ENCODE measurements at regions not wholly inside any gene's neighbourhood (a gene's known extent, or its start where the extent isn't known, plus 50 kb on each side); places are given as distances from the start of the nearest gene placed in this dataset.

DNA sequence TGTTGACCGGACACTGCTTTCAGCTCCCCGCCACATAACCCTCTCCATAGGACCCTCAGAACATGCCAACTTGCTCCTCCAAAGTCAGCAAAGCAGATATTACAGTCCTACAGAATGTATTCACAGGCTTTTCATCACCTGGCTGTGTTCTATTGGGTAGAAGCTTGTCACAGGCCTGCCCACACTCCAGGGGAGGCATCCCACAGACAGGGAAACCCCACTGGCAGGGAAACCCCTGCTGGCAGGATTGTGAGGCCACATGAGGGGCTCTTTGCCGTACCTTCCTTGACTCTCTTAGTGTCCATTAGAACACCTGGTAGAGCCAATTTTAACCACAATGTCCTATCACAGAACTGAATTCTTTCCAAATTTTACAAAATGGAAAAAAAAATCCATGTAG is 344.2 kb upstream of the MGMT start:
- H3K9me3 ChIP-seq (ENCODE audit: control insufficient read depth, insufficient read depth, low read depth, low read length) = 0 out of 2 replicates have a peak, but pooled peaks cover 3% of the 10 kb centered on the region
- no peak overlapping the region for H3K9ac ChIP-seq (ENCODE audit: low read length)
- H3K4me3 ChIP-seq (ENCODE audit: low read depth, low read length) = no peak overlapping the region
- no peak overlapping the region for H3K27ac ChIP-seq (ENCODE audit: low read depth, low read length)
- no peaks in the 10 kb centered on the region for H3K27me3 ChIP-seq (ENCODE audit: control insufficient read depth, insufficient read depth, low read length)
- H3K36me3 ChIP-seq (ENCODE audit: control insufficient read depth, insufficient read depth, low read length) = no peaks in the 10 kb centered on the region
- 0 out of 2 replicates have a peak, but pooled peaks cover 4% of the 10 kb centered on the region for H3K4me1 ChIP-seq (ENCODE audit: control insufficient read depth, insufficient read depth, low read length)

- Histone ChIP-seq H3K9ac (ENCODE audit: low read length) (no peak overlapping the region), H3K9me3 (ENCODE audit: control insufficient read depth, insufficient read depth, low read depth, low read length) (0 out of 2 replicates have a peak, but pooled peaks cover 3% of the 10 kb centered on the region), H3K36me3 (ENCODE audit: control insufficient read depth, insufficient read depth, low read length) (no peaks in the 10 kb centered on the region), H3K27ac (ENCODE audit: low read depth, low read length) (no peak overlapping the region), H3K27me3 (ENCODE audit: control insufficient read depth, insufficient read depth, low read length) (no peaks in the 10 kb centered on the region), H3K4me3 (ENCODE audit: low read depth, low read length) (no peak overlapping the region), H3K4me1 (ENCODE audit: control insufficient read depth, insufficient read depth, low read length) (0 out of 2 replicates have a peak, but pooled peaks cover 4% of the 10 kb centered on the region)
Observed at GRCh38 chr10:129123428-129123827, 343.6 kb upstream of the MGMT start.

DNA sequence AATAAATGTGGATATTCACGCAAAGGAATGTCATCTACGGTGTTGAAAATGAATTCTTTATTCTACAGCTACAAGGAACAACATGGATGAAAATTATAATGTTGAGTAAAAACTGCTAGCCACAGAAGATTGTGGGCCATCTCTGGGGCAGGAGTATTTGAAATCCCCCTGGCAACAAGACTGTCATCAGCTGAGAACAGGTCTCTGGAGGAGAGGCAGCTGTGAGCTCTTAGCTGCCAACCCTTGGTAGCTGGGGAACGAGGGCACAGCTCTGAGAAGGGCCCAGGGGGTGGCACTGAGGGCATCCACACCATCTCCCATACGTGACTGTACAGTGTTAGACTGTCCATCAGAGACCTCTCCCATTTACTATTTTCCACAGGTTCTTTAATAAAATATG is 340.1 kb upstream of the MGMT start:
- H3K4me1 ChIP-seq (ENCODE audit: control insufficient read depth, insufficient read depth, low read length) = 0 out of 2 replicates have a peak, but pooled peaks cover 4% of the 10 kb centered on the region
- H3K27me3 ChIP-seq (ENCODE audit: control insufficient read depth, insufficient read depth, low read length) = no peaks in the 10 kb centered on the region
- 0 out of 2 replicates have a peak, but pooled peaks cover 3% of the 10 kb centered on the region for H3K9me3 ChIP-seq (ENCODE audit: control insufficient read depth, insufficient read depth, low read depth, low read length)
- H3K4me3 ChIP-seq (ENCODE audit: low read depth, low read length) = no peak overlapping the region
- no peaks in the 10 kb centered on the region for H3K36me3 ChIP-seq (ENCODE audit: control insufficient read depth, insufficient read depth, low read length)
- H3K27ac ChIP-seq (ENCODE audit: low read depth, low read length) = no peak overlapping the region
- no peak overlapping the region for H3K9ac ChIP-seq (ENCODE audit: low read length)

DNA sequence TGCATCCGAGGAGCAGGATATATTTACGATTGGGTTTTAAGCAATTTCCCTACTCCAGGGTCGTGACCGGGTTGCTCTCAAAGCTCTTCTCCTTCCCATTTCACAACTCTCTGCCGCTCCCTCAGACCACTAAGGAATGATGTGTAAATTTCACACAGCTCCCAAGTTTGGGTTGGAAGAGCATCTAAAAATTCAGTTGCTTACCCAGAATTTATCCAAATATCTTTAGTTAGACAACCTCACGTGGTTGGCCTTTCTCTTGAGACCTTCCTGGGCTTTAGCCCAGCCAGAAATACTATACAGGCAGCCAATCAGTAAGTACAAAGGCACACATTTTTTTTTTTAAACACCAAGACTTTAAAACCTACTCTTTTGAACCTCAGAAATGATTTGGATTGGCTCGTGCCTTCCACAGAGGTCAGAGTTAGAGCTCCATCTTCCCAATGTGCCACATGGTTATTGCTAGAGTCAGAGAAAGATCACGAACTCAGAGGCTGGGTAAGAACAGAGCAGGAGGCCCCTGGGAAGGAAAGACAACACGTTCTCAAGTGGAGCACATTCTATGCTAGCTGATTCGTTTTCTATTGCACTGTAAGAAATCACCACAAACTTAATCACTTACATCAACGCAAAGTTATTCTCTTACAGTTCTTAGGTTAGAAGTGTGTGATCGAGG is 335.4 kb upstream of the MGMT start:
- Histone ChIP-seq H3K4me1 (ENCODE audit: control insufficient read depth, insufficient read depth, low read length) (peaks cover under 1% of the 10 kb centered on the region), H3K4me3 (ENCODE audit: low read depth, low read length) (no peak overlapping the region), H3K27me3 (ENCODE audit: control insufficient read depth, insufficient read depth, low read length) (no peaks in the 10 kb centered on the region), H3K27ac (ENCODE audit: low read depth, low read length) (no peak overlapping the region), H3K9me3 (ENCODE audit: control insufficient read depth, insufficient read depth, low read depth, low read length) (no peaks in the 10 kb centered on the region), H3K9ac (ENCODE audit: low read length) (no peak overlapping the region), H3K36me3 (ENCODE audit: control insufficient read depth, insufficient read depth, low read length) (no peaks in the 10 kb centered on the region)

- H3K9ac ChIP-seq (ENCODE audit: low read length) = no peak overlapping the region
- no peaks in the 10 kb centered on the region for H3K27me3 ChIP-seq (ENCODE audit: control insufficient read depth, insufficient read depth, low read length)
- no peak overlapping the region for H3K27ac ChIP-seq (ENCODE audit: low read depth, low read length)
- no peaks in the 10 kb centered on the region for H3K9me3 ChIP-seq (ENCODE audit: control insufficient read depth, insufficient read depth, low read depth, low read length)
- no peaks in the 10 kb centered on the region for H3K36me3 ChIP-seq (ENCODE audit: control insufficient read depth, insufficient read depth, low read length)
- H3K4me3 ChIP-seq (ENCODE audit: low read depth, low read length) = no peak overlapping the region
- H3K4me1 ChIP-seq (ENCODE audit: control insufficient read depth, insufficient read depth, low read length) = peaks cover 6% of the 10 kb centered on the region
Observed at GRCh38 chr10:129133856-129134255, 333.2 kb upstream of the MGMT start.

DNA sequence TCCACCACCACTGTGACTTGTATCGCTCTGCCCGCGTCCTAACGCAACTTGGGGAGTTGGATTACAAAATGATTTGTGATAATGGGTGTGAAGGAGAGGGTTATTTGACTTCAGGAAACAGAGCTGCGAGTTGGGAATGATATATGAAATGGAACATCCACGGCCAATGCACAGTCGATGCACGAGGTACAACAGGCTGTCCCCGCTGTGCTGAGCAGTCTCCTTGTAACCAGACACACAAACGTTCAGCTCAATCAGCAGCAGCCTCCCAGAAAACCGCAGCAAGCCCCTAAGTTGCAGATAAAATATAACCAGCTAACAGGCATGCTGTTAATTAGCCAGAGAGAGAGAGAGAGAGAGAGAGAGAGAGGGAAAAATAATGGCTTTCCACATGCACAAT is 332.7 kb upstream of the MGMT start:
- Histone ChIP-seq H3K27me3 (ENCODE audit: control insufficient read depth, insufficient read depth, low read length) (no peaks in the 10 kb centered on the region), H3K27ac (ENCODE audit: low read depth, low read length) (no peak overlapping the region), H3K9ac (ENCODE audit: low read length) (no peak overlapping the region), H3K4me3 (ENCODE audit: low read depth, low read length) (no peak overlapping the region), H3K4me1 (ENCODE audit: control insufficient read depth, insufficient read depth, low read length) (peaks cover 6% of the 10 kb centered on the region), H3K9me3 (ENCODE audit: control insufficient read depth, insufficient read depth, low read depth, low read length) (no peaks in the 10 kb centered on the region), H3K36me3 (ENCODE audit: control insufficient read depth, insufficient read depth, low read length) (no peaks in the 10 kb centered on the region)

DNA sequence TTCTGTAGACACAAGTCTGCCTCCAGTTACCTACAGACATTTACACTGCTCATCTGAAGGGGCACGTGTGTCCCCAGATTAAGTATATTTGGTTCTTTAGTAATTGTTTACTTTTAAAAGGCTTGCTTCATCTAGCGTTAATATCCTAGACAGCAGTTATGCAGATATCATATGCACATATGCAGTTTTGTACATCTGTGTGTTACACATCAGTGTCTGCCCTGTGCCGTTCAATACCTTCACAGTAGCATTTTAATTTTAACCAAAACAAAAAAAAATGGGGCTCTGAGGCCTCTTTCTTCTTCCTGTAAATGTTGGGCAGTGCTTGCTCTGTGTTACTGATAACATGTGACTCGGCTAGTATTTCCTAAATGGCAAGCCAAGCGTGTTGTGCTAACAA is 331.4 kb upstream of the MGMT start:
- Histone ChIP-seq H3K36me3 (ENCODE audit: control insufficient read depth, insufficient read depth, low read length) (no peaks in the 10 kb centered on the region), H3K4me3 (ENCODE audit: low read depth, low read length) (no peak overlapping the region), H3K27ac (ENCODE audit: low read depth, low read length) (no peak overlapping the region), H3K27me3 (ENCODE audit: control insufficient read depth, insufficient read depth, low read length) (no peaks in the 10 kb centered on the region), H3K9me3 (ENCODE audit: control insufficient read depth, insufficient read depth, low read depth, low read length) (no peaks in the 10 kb centered on the region), H3K4me1 (ENCODE audit: control insufficient read depth, insufficient read depth, low read length) (peaks cover 6% of the 10 kb centered on the region), H3K9ac (ENCODE audit: low read length) (no peak overlapping the region)

GRCh38 chr10:129136074-129136473 is 331.0 kb upstream of the MGMT start:
- H3K9me3 ChIP-seq (ENCODE audit: control insufficient read depth, insufficient read depth, low read depth, low read length) = no peaks in the 10 kb centered on the region
- no peaks in the 10 kb centered on the region for H3K27me3 ChIP-seq (ENCODE audit: control insufficient read depth, insufficient read depth, low read length)
- H3K4me3 ChIP-seq (ENCODE audit: low read depth, low read length) = no peak overlapping the region
- H3K9ac ChIP-seq (ENCODE audit: low read length) = no peak overlapping the region
- H3K27ac ChIP-seq (ENCODE audit: low read depth, low read length) = no peak overlapping the region
- H3K36me3 ChIP-seq (ENCODE audit: control insufficient read depth, insufficient read depth, low read length) = no peaks in the 10 kb centered on the region
- peaks cover 6% of the 10 kb centered on the region for H3K4me1 ChIP-seq (ENCODE audit: control insufficient read depth, insufficient read depth, low read length)

- H3K4me1 ChIP-seq (ENCODE audit: control insufficient read depth, insufficient read depth, low read length) = peaks cover 6% of the 10 kb centered on the region
- H3K9me3 ChIP-seq (ENCODE audit: control insufficient read depth, insufficient read depth, low read depth, low read length) = no peaks in the 10 kb centered on the region
- no peak overlapping the region for H3K27ac ChIP-seq (ENCODE audit: low read depth, low read length)
- no peak overlapping the region for H3K9ac ChIP-seq (ENCODE audit: low read length)
- H3K27me3 ChIP-seq (ENCODE audit: control insufficient read depth, insufficient read depth, low read length) = no peaks in the 10 kb centered on the region
- H3K4me3 ChIP-seq (ENCODE audit: low read depth, low read length) = no peak overlapping the region
- H3K36me3 ChIP-seq (ENCODE audit: control insufficient read depth, insufficient read depth, low read length) = no peaks in the 10 kb centered on the region
Observed at GRCh38 chr10:129136951-129137350, 330.1 kb upstream of the MGMT start.

DNA sequence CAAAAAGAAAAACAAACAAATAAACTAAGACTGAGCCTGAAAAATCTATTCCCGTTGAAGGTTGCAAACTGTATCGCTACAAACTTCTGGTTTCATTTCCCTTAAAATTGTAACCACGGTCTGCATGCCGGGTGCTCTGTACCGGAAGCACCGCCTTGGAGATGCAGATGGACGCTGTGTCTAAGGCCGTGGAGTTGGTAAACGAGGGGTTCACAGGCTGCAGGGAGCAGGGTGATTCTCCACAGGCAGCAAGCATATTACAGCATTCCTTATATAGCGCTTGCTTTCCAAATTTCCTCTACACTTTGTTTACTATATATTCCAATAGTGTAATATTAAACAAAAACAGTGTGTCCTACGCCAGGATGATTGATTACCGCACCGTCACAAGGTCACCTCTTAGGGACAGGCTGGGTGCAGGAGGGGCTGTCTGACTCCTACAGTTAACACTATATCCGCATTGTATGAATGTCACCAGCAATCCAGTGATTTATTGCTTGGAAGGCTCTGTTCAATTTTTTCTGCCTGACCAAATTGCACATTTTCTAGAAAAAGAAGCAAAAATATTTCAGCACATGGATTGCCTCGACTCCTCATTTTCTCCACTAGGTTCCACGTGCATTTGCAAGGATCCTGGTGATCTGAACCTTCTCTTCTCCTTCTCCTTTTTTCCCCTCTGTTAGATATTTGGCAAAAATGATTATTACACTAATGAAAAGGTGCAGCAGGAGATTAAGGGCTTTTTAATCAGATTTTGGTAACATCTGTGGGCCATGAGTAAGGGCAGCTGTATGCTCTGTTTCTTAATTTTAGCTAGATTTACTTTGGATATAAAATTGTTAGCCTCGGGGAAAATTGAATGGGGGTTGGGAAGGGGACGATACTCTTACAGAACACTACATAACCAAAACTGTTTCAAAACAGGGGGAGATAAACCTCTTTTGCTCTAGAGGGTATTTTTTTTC is 325.8 kb upstream of the MGMT start:
- H3K4me3 ChIP-seq (ENCODE audit: low read depth, low read length) = no peak overlapping the region
- no peak overlapping the region for H3K27ac ChIP-seq (ENCODE audit: low read depth, low read length)
- H3K9me3 ChIP-seq (ENCODE audit: control insufficient read depth, insufficient read depth, low read depth, low read length) = no peaks in the 10 kb centered on the region
- H3K27me3 ChIP-seq (ENCODE audit: control insufficient read depth, insufficient read depth, low read length) = no peaks in the 10 kb centered on the region
- H3K4me1 ChIP-seq (ENCODE audit: control insufficient read depth, insufficient read depth, low read length) = peaks cover 6% of the 10 kb centered on the region
- no peaks in the 10 kb centered on the region for H3K36me3 ChIP-seq (ENCODE audit: control insufficient read depth, insufficient read depth, low read length)
- H3K9ac ChIP-seq (ENCODE audit: low read length) = no peak overlapping the region

DNA sequence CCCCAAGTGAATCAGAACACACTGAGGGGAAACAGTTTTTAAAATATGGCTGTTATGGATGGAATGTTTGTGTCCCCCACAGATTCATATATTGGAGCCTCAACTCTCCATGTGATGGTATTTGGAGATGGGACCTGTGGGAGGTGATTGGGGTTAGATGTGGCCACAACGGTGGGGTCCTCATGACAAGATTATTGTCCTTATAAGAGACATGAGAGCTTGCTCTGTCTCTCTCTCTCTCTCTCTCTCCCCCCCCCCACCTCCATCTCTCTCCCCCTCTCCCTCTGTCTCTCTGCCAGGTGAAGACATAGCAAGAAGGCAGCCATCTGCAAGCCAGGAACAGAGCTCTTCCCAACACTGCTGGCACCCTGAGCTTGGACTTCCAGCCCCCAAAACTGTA is 315.8 kb upstream of the MGMT start:
- H3K9ac ChIP-seq (ENCODE audit: low read length) = no peak overlapping the region
- peaks cover 3% of the 10 kb centered on the region; the same call in 1 of the 2 replicates for H3K9me3 ChIP-seq (ENCODE audit: control insufficient read depth, insufficient read depth, low read depth, low read length)
- H3K4me1 ChIP-seq (ENCODE audit: control insufficient read depth, insufficient read depth, low read length) = no peaks in the 10 kb centered on the region
- H3K4me3 ChIP-seq (ENCODE audit: low read depth, low read length) = no peak overlapping the region
- no peaks in the 10 kb centered on the region for H3K27me3 ChIP-seq (ENCODE audit: control insufficient read depth, insufficient read depth, low read length)
- no peaks in the 10 kb centered on the region for H3K36me3 ChIP-seq (ENCODE audit: control insufficient read depth, insufficient read depth, low read length)
- H3K27ac ChIP-seq (ENCODE audit: low read depth, low read length) = no peak overlapping the region

All from HUES6 (cell line).